Stimulated activated CD4-positive, alpha-beta T cell treated with anti-CD3 and anti-CD28 coated beads, TNF-alpha, amount 100 ng/mL, for 24 hours (primary cell): ENCODE measurements at regions not wholly inside any gene's neighbourhood (a gene's known extent, or its start where the extent isn't known, plus 50 kb on each side); places are given as distances from the start of the nearest gene placed in this dataset.
A peak's percentile ranks its signal among the peaks of the same experiment; 100 is the strongest.
"Not testable (repeated sequence)": the region's sequence is repeated elsewhere in the genome, so short reads cannot be mapped to it uniquely, and the experiment has no call there.

ENCODE experiments used
- DNase-seq, 3 experiments: peaks; one replicate each; pipeline ENCODE4 v3.0.0-alpha.2; 2020; ENCODE audit warnings: low read depth in 3 of 3

- peak; percentile 44 to 77 (median 61) for DNase-seq
These were observed 274.8 kb downstream of the BCL2L11 start for GRCh38 chr2:111395350-111396128.

GRCh38 chr2:111400598-111401253, 280.0 kb downstream of the BCL2L11 start:
- DNase-seq, result not testable (repeated sequence)

GRCh38 chr2:111401270-111402140, 280.8 kb downstream of the BCL2L11 start:
- DNase-seq, result not testable (repeated sequence)

GRCh38 chr2:111402450-111402849, 281.7 kb downstream of the BCL2L11 start:
- DNase-seq, result not testable (repeated sequence)

GRCh38 chr2:111403287-111403686, 282.6 kb downstream of the BCL2L11 start:
- not testable (repeated sequence) for DNase-seq

- not testable (repeated sequence) for DNase-seq
These were observed 285.9 kb downstream of the BCL2L11 start for GRCh38 chr2:111406616-111407015.

GRCh38 chr2:111407632-111408194, 287.0 kb downstream of the BCL2L11 start:
- DNase-seq, result not testable (repeated sequence)

- not testable (repeated sequence) for DNase-seq
These were observed 290.2 kb downstream of the BCL2L11 start for GRCh38 chr2:111410868-111411406.

- not testable (repeated sequence) for DNase-seq
These were observed 291.4 kb downstream of the BCL2L11 start for GRCh38 chr2:111411867-111412681.

- not testable (repeated sequence) for DNase-seq
These were observed 292.3 kb downstream of the BCL2L11 start for GRCh38 chr2:111412841-111413650.

- not testable (repeated sequence) for DNase-seq
These were observed 293.2 kb downstream of the BCL2L11 start for GRCh38 chr2:111413950-111414349.

- not testable (repeated sequence) for DNase-seq
These were observed 295.3 kb downstream of the BCL2L11 start for GRCh38 chr2:111415765-111416743.

- not testable (repeated sequence) for DNase-seq
These were observed 296.3 kb downstream of the BCL2L11 start for GRCh38 chr2:111417026-111417425.

- not testable (repeated sequence) for DNase-seq
These were observed 297.6 kb downstream of the BCL2L11 start for GRCh38 chr2:111418091-111418875.

- DNase-seq, result not testable (repeated sequence)
These were observed 299.4 kb downstream of the BCL2L11 start for GRCh38 chr2:111420074-111420473.

GRCh38 chr2:111420835-111421234, 300.1 kb downstream of the BCL2L11 start:
- DNase-seq, result not testable (repeated sequence)

GRCh38 chr2:111421949-111422348, 301.2 kb downstream of the BCL2L11 start:
- not testable (repeated sequence) for DNase-seq
